Suppressor macrophage treated with lipopolysaccharide for 4 hours (primary cell): ENCODE measurements at regions not wholly inside any gene's neighbourhood (a gene's known extent, or its start where the extent isn't known, plus 50 kb on each side); places are given as distances from the start of the nearest gene placed in this dataset.
"Not testable (repeated sequence)": the region's sequence is repeated elsewhere in the genome, so short reads cannot be mapped to it uniquely, and the experiment has no call there.

Source experiments
- DNase-seq: peaks from one replicate; pipeline ENCODE4 v3.0.0-alpha.2; 2020

DNA sequence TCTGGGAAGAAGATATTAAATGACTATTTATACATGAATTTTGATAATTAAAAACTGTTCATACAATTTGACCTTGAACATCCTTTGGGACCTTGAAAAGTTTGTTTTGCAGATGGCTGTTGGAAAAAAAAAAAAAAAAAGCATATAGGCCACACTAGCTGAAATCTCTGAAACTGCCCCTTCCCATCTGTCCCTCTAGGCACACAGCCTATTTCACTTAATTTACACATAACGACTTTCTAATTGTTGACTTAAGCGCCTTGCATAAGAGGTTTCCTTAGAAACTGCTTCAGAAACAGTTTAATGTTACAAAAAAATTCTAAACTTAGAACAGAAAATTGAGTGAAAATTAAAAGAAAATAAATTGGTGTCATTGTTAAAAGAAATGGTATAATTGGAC lies 131.0 kb downstream of the COX18 start:
- DNase-seq = no peak

DNA sequence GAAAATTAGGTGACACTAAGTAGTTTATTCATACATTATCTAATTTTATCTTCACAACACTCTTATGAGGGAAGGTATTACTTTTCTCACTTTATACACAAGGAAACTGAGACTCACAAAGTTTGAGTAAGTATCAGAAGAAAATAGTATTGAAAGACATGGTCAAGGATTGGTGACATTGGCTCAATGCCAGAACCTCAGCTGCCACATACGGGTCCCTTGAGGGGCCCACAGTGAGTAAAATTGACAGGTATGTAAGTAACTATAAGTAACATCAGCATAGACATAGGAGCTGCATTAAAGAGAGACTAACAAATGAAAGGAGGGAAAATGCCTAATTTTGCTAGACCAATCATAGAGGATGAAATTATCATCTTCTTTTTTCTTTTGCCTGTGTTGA lies 134.1 kb downstream of the COX18 start:
- no peak for DNase-seq

DNA sequence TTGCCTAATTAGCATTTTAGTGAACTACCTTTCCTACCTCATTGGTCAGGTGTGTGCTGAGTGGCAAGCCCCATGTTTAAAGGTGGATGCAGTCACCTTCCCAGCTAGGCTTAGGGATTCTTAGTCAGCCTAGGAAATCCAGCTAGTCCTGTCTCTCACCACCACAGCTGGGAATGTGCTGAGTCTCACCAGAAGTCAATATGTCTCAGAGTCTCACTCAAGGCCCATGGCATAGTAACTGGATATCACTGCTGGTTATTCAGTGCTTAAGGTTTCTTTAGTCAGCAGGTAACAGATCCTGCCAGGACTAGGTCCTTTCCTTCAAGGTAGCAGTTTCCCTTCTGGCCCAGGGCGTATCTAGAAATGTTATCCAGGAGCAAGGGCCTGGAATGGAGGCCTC lies 136.5 kb downstream of the COX18 start:
- no peak for DNase-seq

DNA sequence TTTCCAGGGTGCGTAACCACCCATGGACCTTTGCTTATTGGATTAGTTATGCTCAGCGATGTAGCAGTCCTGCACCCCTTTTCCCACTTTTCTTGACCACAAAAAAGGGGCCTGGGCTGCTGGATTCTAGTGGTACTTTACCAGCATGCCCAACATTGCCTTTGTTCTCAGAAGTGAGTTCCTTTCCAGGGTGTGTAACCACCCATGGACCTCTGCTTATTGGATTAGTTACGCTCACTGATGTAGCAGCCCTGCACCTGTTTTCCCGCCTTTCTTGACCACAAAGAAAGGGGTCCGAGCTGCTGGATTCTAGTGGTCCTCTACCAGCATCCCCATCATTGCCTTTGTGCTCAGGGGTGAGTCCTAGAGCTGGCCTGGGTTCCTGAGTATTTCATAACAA lies 138.2 kb downstream of the COX18 start:
- no peak for DNase-seq

DNA sequence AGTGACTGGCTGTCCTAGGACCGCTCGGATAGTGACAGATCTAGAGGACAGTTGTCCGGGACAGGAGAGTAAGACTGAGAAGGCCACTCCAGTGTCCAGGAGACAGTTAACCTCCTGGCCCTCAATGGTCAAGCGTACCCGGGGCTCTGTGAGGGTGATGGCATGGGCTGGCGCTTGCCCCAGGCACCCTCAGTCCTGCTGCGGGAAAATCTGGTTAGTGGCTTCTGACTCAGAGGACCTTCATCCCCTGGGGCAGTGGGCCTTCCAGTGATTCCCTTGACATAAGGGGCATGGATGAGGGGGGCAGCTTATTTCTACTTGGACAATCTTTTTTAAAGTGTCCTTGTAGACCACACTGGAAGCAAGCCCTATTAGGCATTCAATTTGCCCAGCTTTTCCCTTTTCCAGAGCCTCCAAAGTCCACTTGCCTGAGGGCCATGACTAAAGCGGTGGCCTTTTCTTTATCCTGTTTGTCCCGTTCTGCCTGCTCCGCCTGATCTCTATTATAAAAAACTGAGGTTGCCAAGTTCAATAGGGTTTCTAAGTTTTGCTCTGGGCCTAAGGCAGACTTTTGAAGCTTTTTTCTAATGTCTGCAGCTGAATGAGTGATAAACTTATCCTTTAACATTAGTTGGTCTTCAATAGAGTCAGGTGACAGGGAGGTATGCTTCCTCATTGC lies 139.8 kb downstream of the COX18 start:
- DNase-seq = not testable (repeated sequence)

DNA sequence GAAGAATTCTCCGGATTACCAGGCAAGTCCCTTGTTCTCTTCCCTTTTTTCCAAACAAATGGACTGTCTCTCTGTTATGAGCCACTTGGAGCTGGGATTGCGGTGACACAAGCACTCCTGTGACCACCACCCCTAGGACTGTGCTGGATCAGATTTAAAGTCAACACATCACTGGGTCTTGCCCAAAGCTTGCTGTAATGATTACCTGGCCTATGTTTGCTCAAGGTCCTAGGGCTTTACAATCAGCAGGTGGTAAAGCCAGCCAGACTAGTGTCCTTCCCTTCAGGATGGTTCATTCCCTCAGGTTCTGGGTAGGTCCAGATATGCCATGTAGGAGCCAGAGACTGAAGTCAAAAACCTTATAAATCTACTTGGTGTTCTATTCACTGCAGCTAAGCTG lies 144.7 kb downstream of the COX18 start:
- DNase-seq = no peak

DNA sequence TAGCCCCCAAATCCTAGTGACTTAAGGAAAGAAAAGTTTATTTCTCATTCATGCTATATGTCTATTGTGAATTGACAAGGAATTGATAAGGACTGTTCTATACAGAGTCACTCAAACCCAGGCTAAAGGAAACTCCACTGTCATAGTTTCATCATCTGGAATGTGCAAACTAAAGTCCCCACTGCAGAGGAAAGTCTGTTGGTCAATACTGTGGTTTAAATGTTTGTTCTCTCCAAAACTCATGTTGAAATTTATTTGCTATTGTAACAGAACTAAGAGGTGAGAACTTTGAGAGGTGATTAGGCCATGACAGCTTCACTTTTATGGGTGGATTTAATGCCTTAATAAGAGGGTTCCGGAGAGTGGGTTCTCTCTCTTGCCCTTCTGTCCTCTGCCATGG lies 149.6 kb downstream of the COX18 start:
- no peak for DNase-seq

DNA sequence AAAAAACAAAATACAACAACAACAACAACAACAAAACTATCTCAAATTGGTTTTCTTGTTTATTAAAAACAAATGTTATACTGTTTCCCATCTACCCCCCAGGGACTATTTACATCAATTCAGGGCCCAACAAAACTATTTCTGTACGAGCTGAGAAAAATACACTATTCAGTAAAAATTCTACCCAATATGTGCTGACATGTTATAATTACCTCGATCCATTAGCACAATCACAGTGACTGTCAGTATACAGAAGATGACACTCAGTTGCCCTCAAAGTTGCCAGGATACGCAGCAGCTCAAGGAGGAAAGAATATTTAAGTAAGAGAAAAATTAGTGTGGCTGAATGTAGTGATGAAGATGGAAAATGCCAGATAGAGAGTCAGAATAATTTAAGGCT lies 150.1 kb downstream of the COX18 start:
- DNase-seq = no peak

DNA sequence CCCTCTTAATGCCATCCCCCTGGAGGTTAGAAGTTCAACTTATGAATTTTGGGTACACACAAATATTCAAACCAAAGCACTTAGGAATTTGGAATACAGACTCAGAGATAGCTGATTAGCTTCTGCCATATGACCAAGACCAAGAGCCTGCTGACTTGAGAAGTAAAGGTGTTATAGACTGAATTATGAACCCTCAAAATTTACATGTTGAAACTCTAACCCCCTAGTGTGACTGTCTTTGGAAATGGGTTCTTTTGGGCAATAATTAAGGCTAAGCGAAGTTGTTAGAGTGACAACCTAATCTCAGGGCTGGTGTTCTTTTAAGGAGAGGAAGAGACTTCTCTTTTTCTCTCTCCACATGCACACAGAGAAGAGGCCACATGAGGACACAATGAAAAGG lies 151.2 kb downstream of the COX18 start:
- no peak for DNase-seq

DNA sequence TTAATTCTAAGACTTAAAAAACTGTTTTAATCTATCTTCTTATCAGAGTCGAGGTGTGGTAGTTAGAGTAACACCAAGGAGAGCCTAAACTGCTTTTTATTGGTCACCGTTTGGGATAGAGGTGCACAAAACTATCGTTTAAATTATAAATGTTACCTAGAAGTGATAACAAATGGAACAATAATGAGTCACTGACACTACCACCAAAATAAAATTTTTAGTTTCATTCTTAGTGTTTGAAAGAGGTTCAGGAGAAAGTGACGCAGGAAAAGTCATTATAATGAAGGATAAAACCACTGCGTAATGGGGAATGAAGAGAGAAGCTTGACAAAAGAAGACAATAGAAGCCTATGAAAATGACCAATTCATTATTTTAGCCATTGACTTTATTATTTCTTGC lies 158.2 kb downstream of the COX18 start:
- no peak for DNase-seq

DNA sequence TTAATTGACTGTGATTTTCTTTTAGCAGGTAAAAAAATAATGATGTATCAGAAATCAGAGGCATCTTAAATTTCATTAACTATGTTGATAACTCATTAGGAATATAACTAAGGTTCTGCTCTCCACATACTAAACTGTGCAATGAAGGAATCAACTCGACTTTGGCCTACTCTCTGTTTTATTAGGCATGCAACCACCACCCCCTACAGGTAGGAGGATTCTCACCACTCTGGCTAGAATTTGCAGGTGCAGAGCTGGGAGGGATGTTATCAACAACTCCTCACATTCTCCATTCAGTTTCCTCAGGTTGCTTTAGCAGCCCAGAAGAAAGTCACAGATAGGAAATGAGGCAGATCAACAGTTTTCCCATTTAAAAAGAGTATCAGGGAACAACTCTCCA lies 160.1 kb downstream of the COX18 start:
- no peak for DNase-seq

DNA sequence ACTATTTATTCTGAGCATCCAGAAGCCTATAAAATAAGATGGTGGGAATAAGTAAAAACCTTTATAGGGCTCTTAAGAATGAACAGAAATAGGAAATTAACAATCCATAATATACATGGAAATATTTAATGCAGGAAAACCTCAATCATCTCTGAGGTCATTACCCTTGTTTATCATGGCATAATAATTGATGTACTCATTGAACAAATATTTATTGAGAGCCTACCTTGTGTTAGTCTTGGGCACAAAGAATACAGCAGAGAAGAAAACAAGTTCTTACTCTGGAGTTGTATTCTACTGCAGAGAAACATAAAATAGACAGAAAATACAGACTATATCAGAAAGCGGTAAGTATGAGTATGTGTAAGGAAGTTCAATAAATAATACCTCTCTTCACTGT lies 167.2 kb downstream of the COX18 start:
- no peak for DNase-seq

DNA sequence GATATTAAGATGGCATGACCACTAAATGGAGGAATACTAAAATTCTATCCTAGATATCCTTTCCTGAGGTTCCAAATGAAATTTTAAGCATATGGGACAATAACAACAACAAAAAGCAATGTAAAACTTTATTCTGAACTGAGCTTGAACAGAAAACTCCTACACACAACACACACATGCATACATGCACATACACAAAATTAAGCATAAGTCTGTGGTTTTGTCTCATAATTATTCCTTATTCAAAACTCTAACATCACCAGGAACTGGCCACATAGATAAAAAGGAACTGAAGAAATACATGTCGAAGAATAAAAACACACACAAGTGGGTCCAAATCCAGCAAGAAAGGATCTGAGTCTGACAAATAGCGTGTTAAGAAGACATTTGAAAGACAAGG lies 168.0 kb downstream of the COX18 start:
- no peak for DNase-seq

DNA sequence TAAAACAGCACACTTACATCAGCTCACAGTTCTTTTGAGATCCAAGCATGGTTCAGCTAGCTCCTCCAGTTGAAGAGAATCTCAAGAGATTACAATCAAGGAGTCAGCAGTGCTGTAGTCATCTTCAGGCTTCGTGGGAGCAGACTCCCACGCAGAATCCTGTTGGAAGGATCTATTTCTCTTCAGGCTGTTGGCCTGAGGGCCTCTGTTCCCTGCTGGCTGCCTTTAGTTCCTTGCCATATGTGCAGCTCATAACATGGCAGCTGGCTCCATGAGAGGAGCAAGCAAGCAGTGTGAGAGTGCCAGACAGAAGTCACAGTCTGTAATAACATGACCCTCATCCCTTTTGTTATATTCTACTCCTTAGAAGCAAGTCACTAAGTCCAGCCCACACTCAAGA lies 168.6 kb downstream of the COX18 start:
- DNase-seq = no peak

DNA sequence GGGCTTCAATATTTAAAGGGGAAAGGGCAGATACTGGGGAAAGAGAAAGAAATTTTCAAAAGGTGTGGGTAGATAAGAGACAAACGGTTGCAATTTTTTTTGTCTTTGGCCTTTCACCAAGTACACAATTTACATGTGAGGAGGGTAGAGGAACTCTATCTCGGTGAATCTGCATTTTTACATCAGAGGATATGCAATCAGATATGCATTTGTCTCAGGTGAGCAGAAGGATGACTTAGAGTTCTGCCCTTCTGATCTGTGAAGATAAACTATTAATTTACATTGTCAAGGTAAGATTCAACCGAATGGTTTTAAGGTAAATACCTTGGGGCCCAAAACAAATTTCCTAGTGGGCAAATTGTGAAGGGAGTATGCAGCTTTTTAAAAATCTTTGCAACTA lies 169.9 kb downstream of the COX18 start:
- DNase-seq = no peak

DNA sequence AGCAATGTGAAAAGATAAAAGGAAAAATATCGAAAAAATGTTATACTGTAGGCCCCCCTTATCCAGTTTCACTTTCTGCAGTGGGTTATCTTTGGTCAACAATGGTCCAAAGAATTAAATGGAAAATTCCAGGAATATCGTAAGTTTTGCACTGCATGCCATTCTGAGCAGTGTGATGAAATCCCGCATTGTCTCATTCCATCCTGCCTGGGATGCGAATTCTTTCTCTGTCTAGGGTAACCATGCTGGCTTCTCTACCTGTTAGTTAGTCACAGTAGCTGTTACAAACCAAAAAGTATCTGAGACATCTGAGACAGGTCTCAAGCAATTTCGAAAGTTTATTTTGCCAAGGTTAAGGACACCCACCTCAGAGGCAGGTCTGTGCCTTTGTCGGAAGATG lies 170.3 kb downstream of the COX18 start:
- DNase-seq = no peak

DNA sequence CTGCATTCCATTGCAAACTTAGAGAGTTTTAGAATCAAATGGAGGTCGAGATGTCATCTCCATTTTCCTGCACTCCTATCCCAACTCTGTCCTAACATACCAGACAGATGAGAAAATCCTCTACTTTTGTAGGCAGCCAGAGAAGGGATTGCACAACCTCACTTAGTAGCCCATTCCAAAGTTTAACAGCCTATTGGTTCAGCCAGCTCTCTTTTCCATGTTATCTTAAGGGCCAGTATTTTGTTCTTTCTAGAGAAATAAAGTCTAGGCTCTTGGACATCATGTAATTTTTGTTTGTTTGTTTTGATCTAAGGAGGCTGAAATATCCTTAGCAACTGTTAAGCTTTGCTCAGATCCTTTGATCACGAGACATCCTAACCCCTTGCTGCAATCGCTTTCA lies 173.0 kb downstream of the COX18 start:
- no peak for DNase-seq

DNA sequence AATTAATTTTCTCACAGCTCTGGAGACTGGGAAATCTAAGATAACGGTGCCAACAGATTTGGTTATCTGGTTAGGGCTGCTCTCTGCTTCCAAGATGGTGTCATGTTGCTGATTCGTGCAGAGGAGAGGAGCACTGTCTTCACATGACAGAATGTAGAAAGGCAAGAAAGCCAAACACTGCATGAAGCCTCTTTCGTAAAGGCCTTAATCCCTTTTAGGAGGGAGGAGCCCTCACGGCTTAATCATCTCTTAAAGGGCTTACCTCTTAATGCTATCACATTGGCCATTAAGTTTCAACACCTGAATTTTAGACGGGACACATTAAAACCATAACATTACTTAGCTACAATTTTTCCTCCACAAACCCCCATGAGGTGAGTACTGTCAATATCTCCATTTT lies 174.1 kb downstream of the COX18 start:
- DNase-seq = no peak

DNA sequence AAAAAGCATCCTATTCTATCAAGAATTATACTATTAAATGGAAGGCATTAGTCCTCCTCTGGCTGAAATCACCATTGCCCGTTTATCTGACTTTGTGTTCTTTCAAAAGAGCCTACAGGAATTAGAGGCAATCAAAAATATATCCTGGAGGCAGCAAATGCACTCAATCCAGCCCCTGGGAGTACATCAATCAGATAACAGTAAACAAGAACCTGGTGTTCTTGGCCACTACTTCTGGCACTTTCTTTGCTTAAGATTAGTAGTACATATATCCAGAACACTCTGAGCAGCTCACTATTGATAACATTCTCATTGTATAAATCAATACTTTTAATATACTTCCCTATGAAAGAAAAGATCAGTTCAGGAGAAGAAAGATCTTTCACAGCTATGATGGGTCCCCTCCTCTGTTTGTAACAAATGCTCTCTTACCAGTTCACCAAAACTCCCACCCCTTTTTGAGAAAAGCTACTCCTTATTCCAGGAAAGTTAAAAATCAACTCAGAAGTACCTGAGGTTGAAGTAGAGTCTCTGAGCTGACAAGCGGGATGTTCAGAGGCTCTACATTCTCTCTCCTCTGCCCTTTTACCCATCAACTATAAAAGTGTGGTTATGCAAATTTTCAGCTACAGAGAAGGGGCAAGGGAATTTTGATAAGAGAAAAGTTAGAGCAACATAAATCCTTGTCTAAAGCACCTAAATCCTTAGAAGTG lies 176.0 kb downstream of the COX18 start:
- DNase-seq = no peak

DNA sequence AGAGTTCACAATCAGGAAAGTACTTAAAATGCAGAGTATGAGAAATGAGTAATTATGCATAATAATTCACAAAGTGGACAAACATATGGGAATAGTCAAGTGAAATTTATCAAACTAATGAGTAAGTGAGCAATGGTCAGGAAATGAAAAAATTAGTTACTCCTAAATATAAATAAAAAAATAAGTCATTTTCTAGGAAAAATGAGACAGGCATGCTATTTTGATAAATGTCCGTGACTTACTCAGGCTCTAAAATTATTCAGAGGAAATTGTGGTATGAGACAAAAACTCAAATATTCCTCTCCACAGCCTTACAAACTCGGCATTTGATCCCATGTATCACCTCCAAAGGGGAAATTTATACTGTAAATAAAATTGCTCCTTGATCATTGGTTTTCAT lies 181.2 kb downstream of the COX18 start:
- no peak for DNase-seq

DNA sequence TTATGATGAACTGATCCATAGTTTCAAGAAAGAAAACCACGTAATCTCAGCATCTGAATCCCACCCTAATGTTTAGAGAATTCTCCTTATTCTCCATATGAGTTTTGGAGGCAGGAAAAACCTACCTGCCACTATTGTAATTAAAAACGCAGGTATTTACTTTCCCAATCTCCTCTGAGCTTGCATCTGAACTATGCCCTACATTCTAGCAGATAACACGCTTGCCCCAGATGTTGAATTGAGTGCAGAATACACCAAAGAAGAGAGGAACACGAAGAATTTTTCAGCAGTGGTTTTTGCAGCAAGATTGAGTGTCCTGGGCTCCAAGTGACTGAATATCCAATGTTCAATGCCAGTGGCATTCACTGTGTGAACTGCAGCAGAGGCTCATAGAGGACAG lies 182.4 kb downstream of the COX18 start:
- no peak for DNase-seq

DNA sequence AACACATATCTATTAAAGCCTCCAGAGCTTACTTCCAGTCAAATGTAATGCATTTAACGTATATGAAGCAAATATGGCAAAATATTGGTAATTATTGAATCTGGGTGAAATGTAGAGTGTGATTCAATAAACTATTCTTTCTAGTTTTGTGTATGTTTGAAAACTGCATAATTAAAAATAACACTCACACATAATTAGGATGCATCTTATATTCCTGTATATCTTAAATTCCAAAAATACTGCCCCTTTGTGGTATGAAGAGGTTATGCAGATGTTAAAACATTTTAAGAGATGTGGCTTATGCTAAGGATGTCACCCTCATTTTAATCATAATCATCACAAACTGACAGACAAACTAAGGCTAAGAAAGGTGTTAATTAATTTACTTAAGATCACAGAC lies 182.9 kb downstream of the COX18 start:
- DNase-seq = no peak

DNA sequence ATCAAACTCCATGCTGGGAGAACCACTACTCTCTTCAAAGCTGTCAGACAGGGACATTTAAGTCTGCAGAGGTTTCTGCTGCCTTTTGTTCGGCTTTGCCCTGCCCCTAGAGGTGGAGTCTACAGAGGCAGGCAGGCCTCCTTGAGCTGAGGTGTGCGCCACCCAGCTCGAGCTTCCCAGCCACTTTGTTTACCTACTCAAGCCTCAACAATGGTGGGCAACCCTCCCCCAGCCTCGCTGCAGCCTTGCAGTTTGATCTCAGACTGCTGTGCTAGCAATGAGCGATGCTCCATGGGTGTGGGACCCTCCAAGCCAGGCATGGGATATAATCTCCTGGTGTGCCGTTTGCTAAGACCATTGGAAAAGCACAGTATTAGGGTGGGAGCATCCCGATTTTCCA lies 185.3 kb downstream of the COX18 start:
- not testable (repeated sequence) for DNase-seq

DNA sequence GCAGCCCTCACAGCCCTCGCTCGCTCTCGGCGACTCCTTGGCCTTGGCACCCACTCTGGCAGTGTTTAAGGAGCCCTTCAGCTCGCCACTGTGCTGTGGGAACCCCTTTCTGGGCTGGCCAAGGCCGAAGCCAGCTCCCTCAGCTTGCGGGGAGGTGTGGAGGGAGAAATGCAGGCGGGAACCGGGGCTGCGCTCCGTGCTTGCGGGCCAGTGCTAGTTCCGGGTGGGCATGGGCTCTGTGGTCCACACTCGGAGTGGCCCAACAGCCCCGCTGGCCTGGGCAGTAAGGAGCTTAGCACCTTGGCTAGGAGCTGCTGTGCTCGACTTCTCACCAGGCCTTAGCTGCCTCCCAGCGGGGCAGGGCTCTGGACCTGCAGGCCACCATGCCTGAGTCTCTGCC lies 192.6 kb downstream of the COX18 start:
- DNase-seq = no peak

DNA sequence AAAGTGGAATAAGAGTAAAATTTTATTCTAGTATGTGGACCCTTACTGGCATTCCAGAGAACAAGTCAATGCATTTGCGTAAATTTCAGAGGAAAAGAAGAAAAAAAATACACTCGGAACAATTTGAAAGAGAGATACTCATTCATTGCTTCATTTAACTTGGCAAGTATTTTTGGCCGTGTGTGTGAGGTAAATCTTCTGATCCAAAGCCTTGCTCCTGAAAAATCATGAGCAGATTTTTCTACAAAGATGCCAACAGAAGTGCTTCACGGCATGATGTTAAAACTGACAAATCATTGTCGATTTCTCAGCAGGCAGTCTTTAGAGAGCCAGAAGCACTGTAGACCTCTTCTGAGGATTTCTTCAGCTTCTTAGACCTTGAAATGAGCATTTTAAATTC lies 194.0 kb downstream of the COX18 start:
- DNase-seq = no peak
